ENCODE measurements at regions not wholly inside any gene's neighbourhood (a gene's known extent, or its start where the extent isn't known, plus 50 kb on each side); places are given as distances from the start of the nearest gene placed in this dataset.

DNA sequence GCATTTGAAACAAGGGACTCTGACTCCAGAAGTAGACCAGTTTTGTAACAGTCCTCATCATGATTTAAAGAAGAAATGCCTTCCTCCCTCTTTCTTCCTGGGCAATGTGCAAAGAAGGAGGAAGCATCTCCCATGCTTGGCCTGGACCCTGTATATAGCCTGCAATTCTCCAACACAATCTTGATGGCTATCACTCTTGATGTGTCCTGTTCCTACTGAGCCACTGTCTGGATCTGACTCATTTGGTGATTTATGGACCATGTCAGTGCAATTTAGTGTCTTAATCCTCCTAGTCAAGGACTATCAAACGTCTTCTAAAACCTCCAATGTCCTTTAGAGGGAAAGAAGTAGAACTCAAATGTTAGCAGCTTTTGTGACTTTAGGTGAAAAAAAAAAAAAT lies 697.3 kb downstream of the TLR4 start:
- DNase-seq (ENCODE audit: low read depth in 2 of 2) = no peak

DNA sequence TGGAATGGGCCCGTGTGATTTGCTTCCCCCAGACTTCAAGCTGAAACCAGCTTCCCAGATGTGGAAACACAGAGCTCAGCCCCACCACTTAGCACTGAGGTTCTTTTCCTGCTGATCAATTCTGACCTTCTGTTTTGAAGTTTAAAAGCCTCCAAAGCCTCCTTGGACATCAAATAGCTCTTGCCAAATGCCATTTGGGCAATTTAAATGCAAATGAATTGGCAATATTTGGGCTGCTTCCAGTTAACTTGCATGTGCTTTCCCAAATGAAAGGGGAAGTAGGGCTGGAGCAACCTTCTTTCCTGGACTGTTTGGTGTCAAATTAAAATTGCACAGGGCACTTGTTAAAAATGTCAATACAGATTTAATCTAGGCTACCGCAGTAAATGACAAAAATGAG lies 710.5 kb downstream of the TLR4 start:
- DNase-seq (ENCODE audit: low read depth in 2 of 2) = no peak

DNA sequence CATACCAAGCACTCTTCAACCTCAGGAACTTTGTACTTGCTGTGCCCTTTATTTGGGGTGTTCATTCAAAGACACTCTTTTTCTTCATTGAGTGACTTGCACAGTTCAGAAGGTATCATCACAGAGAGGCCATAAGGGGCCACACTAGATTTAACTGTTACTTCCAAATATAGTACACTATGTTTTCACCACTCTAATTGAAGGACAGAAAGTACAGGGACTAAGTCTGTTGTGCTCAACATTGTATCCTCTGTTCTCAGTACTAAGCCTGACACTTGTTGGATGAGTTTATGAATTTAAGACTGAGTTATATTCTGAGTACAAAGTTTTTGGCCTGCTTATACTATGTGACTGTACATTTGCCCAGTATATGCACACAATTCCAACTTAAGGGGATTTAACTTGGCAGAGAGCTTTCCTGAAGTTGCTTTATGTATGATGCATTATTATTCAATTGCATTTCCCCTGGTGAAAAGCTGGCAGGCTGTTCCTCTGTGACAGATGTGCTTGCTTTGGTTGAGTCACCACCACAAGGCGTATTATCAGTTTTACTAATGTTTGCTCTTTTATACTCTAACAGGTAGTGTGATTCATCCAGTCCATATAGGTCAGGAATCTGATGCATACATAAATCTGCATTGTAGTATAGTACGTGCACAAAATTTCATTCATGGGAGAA lies 714.8 kb downstream of the TLR4 start:
- no peak for DNase-seq (ENCODE audit: low read depth in 2 of 2)

DNA sequence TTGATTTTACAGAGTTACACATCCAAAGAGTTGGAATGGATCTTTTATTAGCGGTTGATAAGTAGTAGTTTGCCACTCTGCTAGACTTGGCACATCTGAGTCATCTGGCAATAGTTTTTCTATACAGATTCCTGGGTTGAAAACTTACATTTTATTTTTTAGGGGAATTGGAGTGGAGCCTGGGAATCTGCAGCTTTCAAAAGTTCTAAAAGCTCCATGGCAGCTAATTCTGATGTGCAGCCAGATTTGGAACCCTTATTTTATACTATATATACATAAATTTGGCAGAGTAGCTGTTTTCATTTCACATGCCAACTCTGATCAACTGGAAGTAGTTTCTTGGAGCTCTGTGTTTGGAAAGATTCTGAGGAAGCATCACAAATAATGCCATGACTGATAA lies 715.5 kb downstream of the TLR4 start:
- DNase-seq (ENCODE audit: low read depth in 2 of 2) = no peak

DNA sequence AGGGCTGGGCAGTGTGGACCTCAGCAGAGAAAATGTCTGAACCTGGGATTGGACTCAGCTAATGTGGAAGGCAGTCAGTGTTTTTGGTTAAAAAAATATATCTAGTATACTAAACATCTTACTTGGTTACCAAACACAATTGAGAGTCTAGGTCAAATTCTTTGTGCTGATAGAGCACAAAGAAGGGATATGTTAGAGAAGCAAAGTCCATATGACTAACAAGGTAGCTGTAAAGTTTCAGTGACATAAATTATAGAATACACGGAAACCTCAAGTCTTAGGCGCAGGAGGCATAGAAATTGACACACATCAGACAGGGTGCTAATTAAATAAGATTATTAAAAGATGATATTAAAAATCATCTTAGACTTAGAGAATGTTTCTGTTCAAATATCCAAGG lies 718.3 kb downstream of the TLR4 start:
- no peak for DNase-seq (ENCODE audit: low read depth in 2 of 2)

DNA sequence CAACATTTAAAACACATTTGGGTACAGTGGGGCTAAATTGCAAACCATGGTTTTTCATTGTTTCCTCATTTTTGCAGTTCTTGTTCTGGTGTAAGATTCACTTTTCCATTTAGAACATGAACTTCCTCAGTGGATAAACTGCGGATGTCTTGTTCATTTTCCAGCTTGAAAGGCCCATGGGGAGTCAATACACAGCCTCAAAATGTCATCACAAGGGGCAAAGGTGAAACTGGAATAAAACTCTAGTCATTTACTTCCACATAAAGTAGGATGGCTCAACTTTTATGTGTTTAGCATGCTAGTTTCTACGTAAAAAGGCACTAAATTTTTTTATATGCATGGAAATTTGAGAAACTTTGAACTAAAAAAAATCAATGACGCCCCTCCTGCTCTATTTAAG lies 718.8 kb downstream of the TLR4 start:
- no peak for DNase-seq (ENCODE audit: low read depth in 2 of 2)

DNA sequence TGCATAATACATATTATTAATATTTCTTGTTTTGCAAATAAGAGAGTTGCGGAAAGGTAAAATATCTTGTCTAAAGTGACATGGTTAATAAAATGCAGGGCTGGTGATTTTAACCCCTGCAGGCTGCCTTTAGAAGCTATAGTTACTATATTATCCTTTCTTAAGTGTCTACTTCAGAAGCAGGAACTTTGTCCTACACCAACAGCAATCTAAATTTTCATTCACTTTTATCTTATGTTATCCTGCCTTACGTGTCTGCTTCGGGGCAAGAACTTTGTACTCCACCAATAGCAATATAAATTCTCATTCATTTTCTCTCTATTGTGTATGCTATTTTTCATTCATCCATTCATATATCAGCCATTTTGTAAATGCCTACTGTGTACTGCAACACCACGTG lies 719.5 kb downstream of the TLR4 start:
- no peak for DNase-seq (ENCODE audit: low read depth in 2 of 2)

DNA sequence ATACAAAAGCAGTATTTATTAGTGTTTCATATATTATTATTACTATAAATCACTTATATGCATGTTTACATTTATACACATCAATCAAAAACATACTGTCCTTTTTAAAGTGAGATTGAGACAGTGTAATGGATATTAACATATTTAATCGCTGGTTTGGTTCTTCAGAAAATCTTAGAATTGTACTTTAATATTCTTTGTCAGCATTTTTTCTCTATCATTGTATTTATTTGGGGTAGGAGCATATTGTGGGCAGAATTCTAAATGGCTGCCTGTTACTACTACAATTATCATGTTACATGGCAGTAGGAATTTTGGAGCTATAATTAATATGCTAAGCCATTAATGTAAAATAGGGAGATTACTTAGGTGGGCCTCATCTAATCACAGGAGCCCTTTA lies 722.6 kb downstream of the TLR4 start:
- DNase-seq (ENCODE audit: low read depth in 2 of 2) = no peak

DNA sequence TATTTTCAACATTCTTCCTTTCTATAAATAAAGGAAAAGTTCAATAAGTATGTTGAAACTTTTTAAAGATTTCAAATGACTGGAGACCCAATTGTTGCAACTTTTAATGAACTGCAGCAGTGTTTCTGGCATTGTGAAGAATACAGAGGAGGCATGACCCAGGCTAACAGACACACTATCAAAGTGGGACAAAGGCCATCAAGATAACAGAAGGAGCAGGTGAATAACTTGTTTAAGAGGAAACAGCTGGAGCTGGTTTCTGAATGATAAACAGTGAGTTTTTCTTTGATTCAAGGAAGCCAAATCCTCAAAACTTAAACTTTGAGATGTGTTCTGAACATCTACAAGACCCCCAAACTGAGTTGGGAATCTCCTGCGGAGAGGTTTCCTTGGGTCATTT lies 734.6 kb downstream of the TLR4 start:
- no peak for DNase-seq (ENCODE audit: low read depth in 2 of 2)

DNA sequence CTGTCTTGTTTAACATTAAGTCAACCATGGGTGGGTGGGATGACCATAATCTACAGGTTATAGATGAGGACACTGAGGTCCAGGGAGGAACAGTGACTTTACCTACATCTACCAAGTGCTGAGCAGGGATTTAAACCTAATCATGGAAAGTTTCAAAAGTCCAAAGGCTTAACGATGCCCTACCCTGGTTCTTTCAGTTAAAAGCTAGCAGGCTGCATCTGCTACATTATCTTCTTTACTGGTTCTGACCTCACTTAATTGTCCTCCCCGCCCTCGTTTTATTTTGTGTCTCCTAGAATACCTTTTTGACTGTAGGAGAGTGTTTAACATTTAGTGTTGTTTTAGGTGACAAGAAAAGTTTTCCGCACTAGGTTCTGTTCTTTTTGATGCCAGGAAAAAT lies 735.2 kb downstream of the TLR4 start:
- no peak for DNase-seq (ENCODE audit: low read depth in 2 of 2)

DNA sequence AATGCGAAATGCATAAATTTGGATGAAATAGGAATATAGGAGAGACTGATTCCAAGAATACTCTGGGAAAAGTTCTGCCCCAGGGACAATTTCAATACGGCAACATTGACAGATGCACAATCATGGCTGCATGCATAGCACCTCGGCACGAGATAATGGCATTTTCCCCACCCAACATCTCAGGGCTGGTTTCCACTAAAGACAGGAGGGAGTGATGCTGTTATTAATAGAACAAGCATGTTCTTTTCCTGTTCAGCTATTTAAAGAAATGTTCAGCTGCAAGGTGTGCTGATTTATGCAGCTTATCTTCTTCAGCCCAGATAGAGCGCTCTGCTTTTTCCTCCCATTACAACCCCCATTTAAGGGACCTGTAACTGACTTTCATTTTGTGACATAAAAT lies 740.2 kb downstream of the TLR4 start:
- no peak for DNase-seq (ENCODE audit: low read depth in 2 of 2)

DNA sequence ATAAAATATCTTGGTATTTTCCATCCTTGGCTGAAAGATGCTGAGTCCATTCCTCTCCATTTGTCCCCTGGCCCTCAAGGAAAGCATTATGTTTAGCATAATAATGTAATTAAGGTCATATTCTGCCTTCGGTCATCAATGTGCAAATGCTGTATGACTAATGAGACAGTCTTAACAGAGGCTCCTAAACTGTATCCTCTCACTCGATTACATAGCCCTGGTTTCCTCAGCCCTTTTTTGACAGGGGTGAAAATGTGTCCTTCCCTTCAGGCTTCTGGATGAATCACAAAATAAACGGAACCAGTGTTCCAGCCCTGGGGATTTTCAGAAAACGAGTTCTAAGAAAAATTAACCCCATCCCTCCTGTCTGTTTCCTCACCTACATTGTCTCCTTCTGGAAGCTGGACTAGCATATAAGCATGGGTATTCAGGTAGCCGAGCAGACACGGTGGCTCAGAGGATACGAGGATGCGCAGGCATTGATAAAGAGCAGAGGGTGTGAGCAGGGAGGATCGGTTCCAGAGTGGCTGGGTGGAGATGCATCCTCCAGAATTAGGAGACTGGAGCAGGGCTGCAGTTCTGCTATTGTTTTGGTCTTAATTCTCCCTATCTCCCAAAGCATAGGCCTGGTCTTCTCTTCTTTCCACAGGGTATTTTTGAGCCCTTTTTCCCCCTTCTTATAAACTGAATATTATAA lies 742.9 kb downstream of the TLR4 start:
- DNase-seq (ENCODE audit: low read depth in 2 of 2) = no peak

DNA sequence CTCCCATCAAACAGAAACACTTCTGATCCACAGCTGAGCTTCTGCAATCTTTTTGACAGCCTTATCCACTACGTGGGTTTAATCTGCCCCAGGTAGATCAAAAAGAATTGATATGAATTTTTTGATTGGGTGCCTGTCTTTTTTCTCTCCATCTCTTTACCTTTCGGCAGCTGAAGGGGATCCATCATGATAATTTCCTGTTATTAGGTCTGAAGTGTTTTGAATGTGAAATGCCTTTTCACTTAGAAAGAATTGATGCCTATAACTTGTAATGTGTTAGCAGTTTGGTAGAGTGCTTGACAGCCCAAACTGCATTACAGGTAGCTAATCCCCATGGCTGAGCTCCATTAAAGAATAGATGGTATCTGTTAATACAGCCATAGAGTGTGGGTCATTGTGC lies 745.4 kb downstream of the TLR4 start:
- no peak for DNase-seq (ENCODE audit: low read depth in 2 of 2)

DNA sequence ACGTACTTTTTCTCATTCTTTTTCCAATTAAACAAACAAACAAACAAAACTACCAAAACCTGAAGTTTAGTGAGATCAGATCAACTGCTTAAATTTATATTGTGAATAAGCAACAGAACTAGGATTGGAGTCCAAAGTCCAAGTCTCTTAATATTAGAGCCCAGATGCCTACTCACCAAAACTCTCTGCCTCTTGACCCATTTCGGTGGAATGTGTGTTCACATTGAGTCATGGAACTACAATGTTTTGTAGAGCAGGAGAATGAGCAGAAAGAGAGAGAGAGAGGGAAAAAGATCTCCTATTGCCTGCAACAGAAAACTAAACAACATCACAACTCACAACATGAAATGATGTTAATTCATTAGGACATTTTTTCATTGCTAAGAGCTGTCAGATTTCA lies 751.1 kb downstream of the TLR4 start:
- DNase-seq (ENCODE audit: low read depth in 2 of 2) = no peak

DNA sequence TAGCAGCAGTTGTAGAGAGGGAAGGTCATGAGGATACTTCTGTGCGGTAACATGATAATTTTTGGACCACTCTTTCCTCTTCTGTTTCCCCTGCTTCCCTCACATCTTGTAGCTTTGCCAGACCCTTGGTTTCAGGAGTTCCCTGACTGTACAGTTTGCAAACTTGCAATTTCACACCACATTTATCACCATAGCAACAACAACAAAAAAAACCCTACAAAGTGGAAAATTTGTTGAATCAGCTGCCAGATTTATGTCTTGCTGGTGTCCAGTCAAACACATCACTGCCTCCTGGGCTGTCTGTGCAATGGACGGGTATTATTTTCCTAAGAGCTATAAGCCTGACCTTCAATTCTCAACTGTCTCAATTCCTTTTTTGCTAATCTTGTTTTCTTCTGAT lies 751.6 kb downstream of the TLR4 start:
- no peak for DNase-seq (ENCODE audit: low read depth in 2 of 2)

DNA sequence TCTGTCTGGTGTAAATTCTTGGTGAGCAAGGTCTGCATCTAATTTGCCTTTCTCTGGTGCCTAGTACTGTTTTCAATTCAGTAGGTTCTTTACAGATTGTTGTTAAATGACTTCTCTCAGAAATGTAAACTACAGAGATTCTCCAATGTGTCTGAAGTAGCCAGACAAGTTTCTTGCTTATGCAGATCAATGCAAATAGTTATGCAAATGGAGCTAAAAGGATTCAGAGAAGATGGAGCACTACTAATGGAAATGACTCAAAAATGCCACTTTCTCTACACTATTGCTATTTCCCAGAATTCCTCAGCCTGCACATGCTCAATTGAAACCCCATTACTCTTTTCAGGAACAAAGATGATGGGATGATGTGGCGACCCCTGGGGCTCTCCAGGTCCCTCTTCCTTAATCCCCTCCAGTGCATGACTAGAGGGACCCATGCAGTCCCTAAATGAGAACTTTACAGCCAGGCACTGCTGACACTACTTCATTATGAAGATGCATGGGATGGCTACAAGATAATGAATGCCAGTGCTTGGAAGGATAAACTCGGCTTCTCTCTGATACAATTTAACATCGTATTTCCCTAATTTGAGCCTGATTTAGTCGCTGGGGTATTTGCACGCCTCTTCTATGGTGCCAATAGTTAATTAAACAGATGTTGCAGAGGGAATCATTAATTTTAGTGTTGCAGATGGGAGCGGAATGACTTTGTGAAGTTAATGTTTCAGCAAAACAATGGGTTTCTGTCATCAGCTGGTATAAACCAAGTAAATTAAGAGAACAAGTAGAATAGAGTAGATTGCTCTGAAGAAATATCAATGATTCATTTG lies 753.2 kb downstream of the TLR4 start:
- DNase-seq (ENCODE audit: low read depth in 2 of 2) = no peak

DNA sequence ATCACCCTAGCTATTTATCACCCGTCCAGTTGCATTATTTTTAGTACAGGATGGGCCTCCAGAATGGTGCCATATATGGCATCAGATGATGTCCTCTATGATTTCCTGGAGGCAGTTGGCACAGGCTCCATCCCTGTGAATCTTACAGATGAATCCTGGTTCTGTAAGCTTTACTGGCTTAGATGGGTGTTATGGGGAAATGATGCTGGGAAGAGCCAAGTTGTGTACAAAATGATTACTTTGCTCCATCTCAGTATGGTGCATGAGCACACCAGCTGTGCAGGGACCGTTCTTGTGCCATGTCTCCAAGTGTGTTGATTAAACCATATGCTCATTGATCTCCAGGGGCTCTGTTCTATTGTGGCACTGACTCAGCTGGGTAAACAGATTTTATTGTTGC lies 755.7 kb downstream of the TLR4 start:
- DNase-seq (ENCODE audit: low read depth in 2 of 2) = no peak

DNA sequence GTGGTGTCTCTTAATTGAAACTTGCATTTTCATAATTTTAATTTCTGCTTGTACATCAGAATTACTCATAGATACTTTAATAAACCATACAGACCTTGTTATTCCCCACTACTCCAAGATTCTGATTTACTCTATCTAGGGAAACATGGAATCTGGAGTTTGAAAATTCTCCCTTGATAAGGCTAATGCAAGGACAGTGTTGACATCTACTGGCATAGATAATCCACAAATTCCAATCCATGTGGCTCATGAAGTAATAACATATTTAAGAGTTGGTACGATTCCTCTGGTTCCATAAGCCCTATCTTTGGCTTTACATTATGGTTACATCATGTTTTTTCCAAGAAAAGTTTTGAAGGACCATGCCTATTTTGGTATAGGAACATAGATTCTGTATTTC lies 759.2 kb downstream of the TLR4 start:
- DNase-seq (ENCODE audit: low read depth in 2 of 2) = no peak

DNA sequence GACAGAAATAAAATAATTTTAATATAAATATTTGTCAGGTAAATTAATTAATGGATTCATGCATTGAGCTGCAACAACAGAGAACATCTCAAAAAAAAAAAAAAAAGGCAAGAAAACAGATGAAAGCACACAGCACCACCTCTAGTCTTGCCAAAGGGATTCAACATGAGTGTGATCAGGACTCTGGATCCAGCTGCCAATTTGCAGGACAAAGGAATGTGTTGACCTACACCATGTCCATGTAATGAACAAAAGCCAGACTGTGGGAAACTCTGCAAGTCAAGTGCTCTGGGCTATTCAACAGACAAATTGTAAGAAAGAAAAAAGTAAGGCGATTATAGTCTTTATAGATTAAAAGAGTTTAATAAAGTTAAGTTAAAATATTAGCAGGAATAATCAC lies 769.3 kb downstream of the TLR4 start:
- no peak for DNase-seq (ENCODE audit: low read depth in 2 of 2)

DNA sequence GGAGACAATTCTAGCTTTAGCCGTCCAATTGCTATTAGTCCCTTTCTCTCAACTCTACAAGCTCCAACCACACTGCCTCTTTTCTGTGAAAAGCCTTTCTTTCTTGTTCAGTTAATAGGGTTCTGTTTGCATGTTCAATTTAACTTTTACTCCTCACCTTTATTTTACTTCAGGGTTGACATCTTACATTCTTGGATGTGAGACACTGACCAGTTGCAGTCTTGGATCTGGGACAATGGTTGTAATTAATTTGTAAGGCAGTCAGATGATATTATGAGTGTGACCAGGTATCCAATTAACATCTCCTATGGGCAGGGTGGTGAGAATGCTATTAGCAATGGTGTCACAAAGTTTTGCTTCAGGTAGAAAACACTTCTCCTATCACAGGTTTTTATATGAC lies 774.5 kb downstream of the TLR4 start:
- no peak for DNase-seq (ENCODE audit: low read depth in 2 of 2)

DNA sequence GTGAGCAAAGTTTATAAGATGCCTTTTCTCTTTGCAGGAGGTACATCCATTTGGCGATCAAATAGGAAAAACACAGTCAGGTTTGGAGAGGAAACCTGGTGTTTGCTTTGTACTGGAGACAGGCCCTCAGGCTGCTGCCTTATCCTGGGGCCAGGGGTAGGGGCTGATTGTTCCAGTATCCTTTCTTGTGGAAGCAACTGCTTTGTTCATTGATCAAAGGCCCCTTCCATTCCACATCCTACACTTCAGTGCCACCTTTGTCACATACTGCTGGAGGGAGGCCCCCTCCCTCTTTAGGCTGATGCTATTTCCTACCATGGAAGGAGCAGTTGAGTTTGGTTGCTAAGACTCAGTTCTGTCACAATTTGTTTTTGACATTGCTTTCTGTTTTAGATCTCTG lies 778.1 kb downstream of the TLR4 start:
- DNase-seq (ENCODE audit: low read depth in 2 of 2) = no peak

DNA sequence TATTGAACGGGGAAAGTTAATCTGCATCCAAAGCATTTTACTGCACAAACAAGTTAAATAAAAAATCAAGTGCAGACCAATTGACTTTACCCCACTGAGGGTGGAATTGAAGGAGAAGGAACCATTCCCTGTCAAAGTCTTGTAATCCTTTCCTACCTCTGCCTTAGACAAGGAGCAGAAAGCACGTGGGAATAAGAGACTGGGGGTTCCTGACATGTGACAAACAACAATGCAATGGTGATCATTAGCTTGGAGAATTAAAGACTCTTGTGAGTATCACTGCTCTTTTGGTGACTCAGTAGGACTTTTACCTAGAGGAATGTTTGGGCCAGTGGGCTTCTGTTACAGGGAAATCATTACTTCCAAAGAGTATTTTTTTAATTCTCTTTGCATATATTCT lies 779.5 kb downstream of the TLR4 start:
- DNase-seq (ENCODE audit: low read depth in 2 of 2) = no peak

DNA sequence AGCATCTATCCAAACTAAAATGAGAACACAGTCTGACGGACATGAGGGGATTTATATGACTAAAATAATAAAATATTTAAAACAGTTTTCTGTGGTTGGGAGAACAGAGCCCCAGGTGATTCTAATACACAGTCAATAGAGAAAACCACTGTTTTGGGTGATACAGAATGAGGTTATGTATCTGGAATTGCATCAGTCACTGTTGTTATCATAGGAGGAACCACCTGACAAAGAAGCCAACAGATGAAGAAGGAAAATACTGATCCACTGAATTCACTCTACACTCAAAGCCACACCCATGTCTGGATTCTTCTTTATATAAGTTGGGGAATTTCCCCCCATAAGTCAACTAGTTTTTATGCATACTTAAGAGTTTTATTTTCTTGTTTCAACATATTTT lies 799.0 kb downstream of the TLR4 start:
- no peak for DNase-seq (ENCODE audit: low read depth in 2 of 2)
